Spleen (tissue), 11 donors: ENCODE measurements at regions not wholly inside any gene's neighbourhood (a gene's known extent, or its start where the extent isn't known, plus 50 kb on each side); places are given as distances from the start of the nearest gene placed in this dataset.
"Not testable (repeated sequence)": the region's sequence is repeated elsewhere in the genome, so short reads cannot be mapped to it uniquely, and the experiment has no call there.

Source experiments
- DNase-seq: peaks from one replicate; pipeline ENCODE4 v3.0.0-alpha.2; 2020
- H3K27ac ChIP-seq, 8 donors: fragments of 200-600 bp; sonication (generic) in 7 of 8; 1 replicate in 4 of 8; 2 replicates in 4 of 8; pipeline versions ENCODE4 v1.5.0 to v1.8.0; 2016 to 2021; ENCODE audit warnings: inconsistent platforms in 4 of 8, mild to moderate bottlenecking in 4 of 8, moderate library complexity in 1 of 8
- H3K27me3 ChIP-seq, 7 donors: fragments of 200-600 bp; sonication (generic) in 6 of 7; replicated peaks in 1 of 7; 1 replicate in 4 of 7; 2 replicates in 3 of 7; pipeline versions ENCODE4 v1.5.0 to v1.8.0; 2016 to 2021; ENCODE audit warnings: inconsistent platforms in 3 of 7, mild to moderate bottlenecking in 1 of 7
- H3K36me3 ChIP-seq, 6 donors: fragments of 200-600 bp; sonication (generic) in 5 of 6; 1 replicate in 4 of 6; 2 replicates in 2 of 6; pipeline versions ENCODE4 v1.5.0 to v1.8.0; 2016 to 2021; ENCODE audit warnings: inconsistent platforms in 2 of 6
- H3K4me1 ChIP-seq, 6 donors: fragments of 200-600 bp; sonication (generic) in 5 of 6; 1 replicate in 3 of 6; 2 replicates in 3 of 6; pipeline versions ENCODE4 v1.5.0 to v1.8.0; 2016 to 2021; ENCODE audit warnings: inconsistent platforms in 3 of 6
- H3K4me3 ChIP-seq, 8 donors: fragments of 200-600 bp; sonication (generic) in 7 of 8; 1 replicate in 4 of 8; 2 replicates in 4 of 8; pipeline versions ENCODE4 v1.5.0 to v1.8.0; 2016 to 2021; ENCODE audit warnings: inconsistent platforms in 4 of 8, mild to moderate bottlenecking in 4 of 8, moderate library complexity in 2 of 8
- H3K9me3 ChIP-seq, 8 donors: fragments of 200-600 bp; sonication (generic) in 7 of 8; 1 replicate in 4 of 8; 2 replicates in 4 of 8; pipeline versions ENCODE4 v1.5.0 to v1.8.0; 2016 to 2021; ENCODE audit warnings: inconsistent platforms in 4 of 8
- CTCF ChIP-seq, 11 experiments: fragments of 200-600 bp in 7 of 11; fragments of 450-650 bp in 4 of 11; sonication (generic) in 4 of 11; IDR thresholded peaks in 8 of 11; conservative IDR thresholded peaks in 3 of 11; 1 replicate in 7 of 11; 2 replicates in 4 of 11; pipeline versions ENCODE4 v1.4.0 to v1.8.0; 2016 to 2021; ENCODE audit warnings: antibody characterized with exemption in 11 of 11, inconsistent platforms in 4 of 11, mild to moderate bottlenecking in 1 of 11
- POLR2A ChIP-seq, 3 donors: fragments of 450-650 bp; IDR thresholded peaks; one replicate each; pipeline ENCODE4 v1.5.1; 2017; ENCODE audit warnings: antibody characterized with exemption in 3 of 3, mild to moderate bottlenecking in 1 of 3
- POLR2AphosphoS5 ChIP-seq, 3 donors: sonication (generic); formaldehyde crosslinking; IDR thresholded peaks; one replicate each; pipeline ENCODE4 v1.5.1; 2017; ENCODE audit warnings: antibody characterized with exemption in 3 of 3
- WGBS, 5 donors: extraction: QIAGEN DNeasy Blood & Tissue Kit in 3 of 5; methylation state at CpG; one replicate each; pipeline versions ENCODE4 v1.1.5 to v1.1.7; 2013 to 2018; 5-methylcytosine and 5-hydroxymethylcytosine counted together
- intact Hi-C: fragments of 100-400 bp; cut with DNase I; formaldehyde crosslinking; loops from one replicate; pipeline ENCODE4 v1.15.0; 2023; ENCODE audit warnings: low total_unique reads
- donor health status: healthy with polysubstance abuse.
- donor health status: DM: no; HTN: no; CAD: no; lungs with moderate emphysema.
- donor health status: DM: no; HTN: no; CAD: no.
- donor health status: Bipolar disorder and iron deficiency.
- donor health status: healthy.
- donor health status: DM: no; HTN: no; CAD: no.
- donor health status: DM: yes; HTN: yes; CAD: no.

- TF ChIP-seq POLR2AphosphoS5 (IDR thresholded peaks at IDR 0.05) (no peak), POLR2A (IDR thresholded peaks at IDR 0.05) (no peak), CTCF (IDR thresholded peaks at IDR 0.05 in 8 of 11, conservative IDR thresholded peaks at IDR 0.05 in 3 of 11) (no peak)
- no peak overlapping the region for H3K4me3 ChIP-seq
- 56 to 64% (median 59%) methylated on average over 4 of the region's 4 CpGs for WGBS, 5 donors
- H3K27ac ChIP-seq, result peak overlapping the region in 4 of 8 donors; percentile 31 to 75 (median 50)
- intact Hi-C loops, result no loop called here
- no peaks in the 10 kb centered on the region for H3K36me3 ChIP-seq
- H3K27me3 ChIP-seq, result no peaks in the 10 kb centered on the region
- DNase-seq, result no peak
- no peaks in the 10 kb centered on the region for H3K9me3 ChIP-seq
- peaks cover 0 to 32% (median 22%) of the 10 kb centered on the region in 6 donors for H3K4me1 ChIP-seq
These were observed 97.6 kb downstream of the PPIAL4G start for GRCh38 chr1:148385371-148386030.

DNA sequence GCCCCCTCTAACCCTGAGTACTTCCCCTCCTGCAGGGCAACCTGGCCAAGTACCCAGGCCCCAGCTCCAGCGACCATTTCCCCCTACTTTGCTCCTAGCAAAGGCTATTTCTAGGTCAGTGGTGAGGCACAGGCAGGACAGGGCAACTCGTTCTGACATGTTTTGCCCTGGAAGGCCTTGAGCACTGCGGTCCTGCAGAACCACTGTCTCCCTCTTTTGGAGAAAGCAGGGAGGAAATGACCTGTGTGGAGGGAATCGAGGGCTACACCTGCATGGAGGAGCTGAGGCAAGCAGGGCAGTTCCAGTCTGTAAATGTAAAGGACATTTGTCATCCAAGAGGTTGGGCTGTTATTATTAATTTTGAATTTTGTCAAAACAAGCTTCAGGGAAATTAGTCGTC, 99.1 kb downstream of the PPIAL4G start:
- Histone ChIP-seq H3K27ac (no peak overlapping the region), H3K4me3 (no peak overlapping the region), H3K36me3 (no peaks in the 10 kb centered on the region), H3K9me3 (no peaks in the 10 kb centered on the region), H3K27me3 (peaks cover 0 to 7% (median 0%) of the 10 kb centered on the region in 7 donors), H3K4me1 (peaks cover 0 to 32% (median 21%) of the 10 kb centered on the region in 6 donors)
- no peak for DNase-seq
- WGBS, 5 donors, result 74 to 84% (median 77%) methylated on average over 5 of the region's 5 CpGs
- TF ChIP-seq POLR2A (IDR thresholded peaks at IDR 0.05), result no peak
- no peak for TF ChIP-seq POLR2AphosphoS5 (IDR thresholded peaks at IDR 0.05)
- no peak for TF ChIP-seq CTCF (IDR thresholded peaks at IDR 0.05 in 8 of 11, conservative IDR thresholded peaks at IDR 0.05 in 3 of 11)
- intact Hi-C loops, result no loop called here

- Histone ChIP-seq H3K9me3 (no peaks in the 10 kb centered on the region), H3K27ac (no peak overlapping the region), H3K36me3 (no peaks in the 10 kb centered on the region), H3K4me3 (peak overlapping the region in 1 of 8 donors; percentile 50), H3K4me1 (peaks cover 0 to 6% (median 0%) of the 10 kb centered on the region in 6 donors), H3K27me3 (peaks cover 0 to 12% (median 0%) of the 10 kb centered on the region in 7 donors)
- TF ChIP-seq POLR2A (IDR thresholded peaks at IDR 0.05) (no peak), CTCF (IDR thresholded peaks at IDR 0.05 in 8 of 11, conservative IDR thresholded peaks at IDR 0.05 in 3 of 11) (no peak), POLR2AphosphoS5 (IDR thresholded peaks at IDR 0.05) (no peak)
- DNase-seq, result no peak
- 37 to 56% (median 47%) methylated on average over 15 to 16 of the region's 16 CpGs for WGBS, 5 donors
- intact Hi-C loops, result no loop called here
These were observed 103.4 kb downstream of the PPIAL4G start for GRCh38 chr1:148379697-148380096.

- no peak for DNase-seq
- Histone ChIP-seq H3K9me3 (no peaks in the 10 kb centered on the region), H3K27me3 (peaks cover 0 to 12% (median 0%) of the 10 kb centered on the region in 7 donors), H3K36me3 (no peaks in the 10 kb centered on the region), H3K27ac (no peak overlapping the region), H3K4me1 (peaks cover 0 to 7% (median under 1%) of the 10 kb centered on the region in 6 donors), H3K4me3 (peak overlapping the region in 2 of 8 donors; percentile 10 to 50)
- TF ChIP-seq CTCF (IDR thresholded peaks at IDR 0.05 in 8 of 11, conservative IDR thresholded peaks at IDR 0.05 in 3 of 11) (no peak), POLR2AphosphoS5 (IDR thresholded peaks at IDR 0.05) (no peak), POLR2A (IDR thresholded peaks at IDR 0.05) (no peak)
- 27 to 72% (median 54%) methylated on average over 20 to 22 of the region's 22 CpGs for WGBS, 5 donors
- intact Hi-C loops, result no loop called here
These were observed 104.0 kb downstream of the PPIAL4G start for GRCh38 chr1:148379170-148379500.

- intact Hi-C loops, result not testable (repeated sequence)
- WGBS, 5 donors, result 89 to 96% (median 91%) methylated on average over 3 to 4 of the region's 4 CpGs
These were observed 105.1 kb downstream of the PPIAL4G start for GRCh38 chr1:148377992-148378391.

DNA sequence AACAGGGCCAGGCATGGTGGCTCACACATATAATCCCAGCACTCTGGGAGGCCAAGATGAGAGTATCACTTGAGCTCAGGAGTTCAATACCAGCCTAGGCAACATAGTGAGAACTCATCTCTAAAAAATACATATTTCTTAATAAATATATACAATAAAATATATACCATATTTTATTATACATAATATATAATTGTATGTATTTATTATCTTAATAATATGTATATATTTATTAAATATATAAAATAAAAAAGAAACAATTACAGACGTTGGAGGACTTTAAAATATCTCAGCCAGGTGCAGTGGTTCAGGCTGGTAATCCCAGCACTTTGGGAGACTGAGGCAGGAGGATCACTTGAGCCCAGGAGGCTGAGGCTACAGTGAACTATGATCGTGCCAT, 106.1 kb downstream of the PPIAL4G start:
- H3K36me3 ChIP-seq, H3K4me3 ChIP-seq, intact Hi-C loops, DNase-seq, H3K27ac ChIP-seq, H3K9me3 ChIP-seq: not testable (repeated sequence)
- peaks cover 0 to 12% (median 0%) of the 10 kb centered on the region in 7 donors for H3K27me3 ChIP-seq
- H3K4me1 ChIP-seq, result peaks cover 1 to 27% (median 21%) of the 10 kb centered on the region in 6 donors
- WGBS, 5 donors, result 80 to 94% (median 87%) methylated on average over 2 of the region's 2 CpGs

More at GRCh38 chr1:148377992-148378391, 105.1 kb downstream of the PPIAL4G start:
- not testable (repeated sequence) for H3K36me3 ChIP-seq, DNase-seq, H3K4me3 ChIP-seq, H3K27ac ChIP-seq, H3K9me3 ChIP-seq
- Histone ChIP-seq H3K4me1 (peaks cover 0 to 18% (median 11%) of the 10 kb centered on the region in 6 donors), H3K27me3 (peaks cover 0 to 12% (median 0%) of the 10 kb centered on the region in 7 donors)
